H9 (cell line): ENCODE measurements at regions not wholly inside any gene's neighbourhood (a gene's known extent, or its start where the extent isn't known, plus 50 kb on each side); places are given as distances from the start of the nearest gene placed in this dataset.

Experiments used
- DNase-seq: peaks from one replicate; pipeline ENCODE4 v3.0.0-alpha.2; 2017
- H2AFZ ChIP-seq: one replicate; pipeline ENCODE4 v1.6.1; 2013; ENCODE audit warnings: mild to moderate bottlenecking, low read length, control low read depth, moderate library complexity
- H2AK5ac ChIP-seq: 2 replicates; pipeline ENCODE4 v1.6.1; 2013; ENCODE audit warnings: low read length, control low read depth, mixed read lengths; ENCODE audit not compliant: insufficient read length
- H2BK120ac ChIP-seq: one replicate; pipeline ENCODE4 v1.6.1; 2013; ENCODE audit warnings: low read depth, mild to moderate bottlenecking, low read length, control low read depth, inconsistent platforms; ENCODE audit not compliant: poor library complexity, severe bottlenecking
- H2BK12ac ChIP-seq: 2 replicates; pipeline ENCODE4 v1.6.1; 2013; ENCODE audit warnings: low read length, control low read depth, mixed read lengths, low read depth; ENCODE audit not compliant: insufficient read length
- H2BK15ac ChIP-seq: 2 replicates; pipeline ENCODE4 v1.6.1; 2013; ENCODE audit warnings: low read depth, low read length, control low read depth
- H2BK20ac ChIP-seq: one replicate; pipeline ENCODE4 v1.6.1; 2013; ENCODE audit warnings: low read depth, mild to moderate bottlenecking, low read length, control low read depth, inconsistent platforms; ENCODE audit not compliant: poor library complexity, severe bottlenecking
- H2BK5ac ChIP-seq: 2 replicates; pipeline ENCODE4 v1.6.1; 2013; ENCODE audit warnings: low read length, control low read depth, mixed read lengths; ENCODE audit not compliant: insufficient read length
- H3K14ac ChIP-seq: 2 replicates; pipeline ENCODE4 v1.6.1; 2013; ENCODE audit warnings: low read length, control low read depth; ENCODE audit not compliant: insufficient read depth
- H3K18ac ChIP-seq: 2 replicates; pipeline ENCODE4 v1.6.1; 2013; ENCODE audit warnings: low read depth, mild to moderate bottlenecking, mixed read lengths, low read length, control low read depth; ENCODE audit not compliant: insufficient read length
- H3K23ac ChIP-seq: 2 replicates; pipeline ENCODE4 v1.6.1; 2013; ENCODE audit warnings: low read length, control low read depth, mixed read lengths, low read depth; ENCODE audit not compliant: insufficient read length
- H3K23me2 ChIP-seq: 2 replicates; pipeline ENCODE4 v1.6.1; 2013; ENCODE audit warnings: low read depth, mild to moderate bottlenecking, mixed read lengths, low read length, control low read depth; ENCODE audit not compliant: insufficient read length, poor library complexity, severe bottlenecking
- H3K27ac ChIP-seq: 2 replicates; pipeline ENCODE4 v1.5.1; 2013; ENCODE audit warnings: low read length, control low read depth, mixed read lengths, low read depth; ENCODE audit not compliant: insufficient read length
- H3K27me3 ChIP-seq: 2 replicates; pipeline ENCODE4 v1.6.1; 2013; ENCODE audit warnings: low read length, control low read depth, inconsistent platforms; ENCODE audit not compliant: insufficient read depth
- H3K4ac ChIP-seq: 2 replicates; pipeline ENCODE4 v1.6.1; 2013; ENCODE audit warnings: low read depth, mild to moderate bottlenecking, control low read depth, inconsistent platforms, low read length, moderate library complexity
- H3K4me1 ChIP-seq: 2 replicates; pipeline ENCODE4 v1.6.1; 2013; ENCODE audit warnings: low read length, control low read depth, inconsistent platforms; ENCODE audit not compliant: insufficient read depth
- H3K4me2 ChIP-seq: 2 replicates; pipeline ENCODE4 v1.6.1; 2013; ENCODE audit warnings: low read length, control low read depth, mixed read lengths; ENCODE audit not compliant: insufficient read length, insufficient read depth
- H3K56ac ChIP-seq: 2 replicates; pipeline ENCODE4 v1.6.1; 2013; ENCODE audit warnings: low read depth, mild to moderate bottlenecking, mixed read lengths, low read length, control low read depth; ENCODE audit not compliant: insufficient read length
- H3K79me1 ChIP-seq: 2 replicates; pipeline ENCODE4 v1.6.1; 2013; ENCODE audit warnings: low read depth, mild to moderate bottlenecking, moderate library complexity, low read length, control low read depth, inconsistent platforms; ENCODE audit not compliant: insufficient read depth, poor library complexity, severe bottlenecking
- H3K79me2 ChIP-seq: 2 replicates; pipeline ENCODE4 v1.6.1; 2013; ENCODE audit warnings: low read length, control low read depth, inconsistent platforms; ENCODE audit not compliant: insufficient read depth
- H3K9ac ChIP-seq: 2 replicates; pipeline ENCODE4 v1.6.1; 2013; ENCODE audit warnings: low read length, control low read depth, mixed read lengths; ENCODE audit not compliant: insufficient read length; ENCODE audit errors: extremely low read depth
- H3K9me3 ChIP-seq: one replicate; pipeline ENCODE4 v1.6.1; 2013; ENCODE audit warnings: low read depth, low read length, inconsistent platforms; ENCODE audit not compliant: control insufficient read depth
- H3T11ph ChIP-seq: one replicate; pipeline ENCODE4 v1.6.1; 2013; ENCODE audit warnings: mild to moderate bottlenecking, low read length, control low read depth, inconsistent platforms
- H4K20me1 ChIP-seq: one replicate; pipeline ENCODE4 v1.6.1; 2013; ENCODE audit not compliant: control insufficient read depth, insufficient read length, insufficient read depth
- H4K5ac ChIP-seq: 2 replicates; pipeline ENCODE4 v1.6.1; 2013; ENCODE audit warnings: low read depth, mild to moderate bottlenecking, mixed read lengths, low read length, control low read depth; ENCODE audit not compliant: insufficient read length
- H4K8ac ChIP-seq: replicated peaks from 2 replicates; pipeline ENCODE4 v1.6.1; 2013; ENCODE audit warnings: low read length, control low read depth, mixed read lengths, low read depth; ENCODE audit not compliant: insufficient read length
- H4K91ac ChIP-seq: 2 replicates; pipeline ENCODE4 v1.6.1; 2013; ENCODE audit warnings: low read depth, mild to moderate bottlenecking, moderate library complexity, mixed read lengths, low read length, control low read depth; ENCODE audit not compliant: insufficient read length
- H3K27ac Mint-ChIP-seq, 3 experiments: 2 replicates in 2 of 3; 3 replicates in 1 of 3; pipeline ENCODE4 v1.8.0; 2020 to 2021; ENCODE audit warnings: mixed read lengths in 3 of 3, mild to moderate bottlenecking in 1 of 3, moderate library complexity in 1 of 3
- H3K27me3 Mint-ChIP-seq: 2 replicates; pipeline ENCODE4 v1.8.0; 2021; ENCODE audit warnings: low read depth, mild to moderate bottlenecking, moderate library complexity, mixed read lengths
- H3K36me3 Mint-ChIP-seq, 3 experiments: 2 replicates in 2 of 3; 3 replicates in 1 of 3; pipeline ENCODE4 v1.8.0; 2020 to 2021; ENCODE audit warnings: low read depth in 3 of 3, mixed read lengths in 3 of 3; ENCODE audit not compliant: insufficient read depth in 1 of 3
- H3K4me1 Mint-ChIP-seq, 2 experiments: 2 replicates each; pipeline ENCODE4 v1.8.0; 2020; ENCODE audit warnings: mixed read lengths in 2 of 2
- H3K4me3 Mint-ChIP-seq, 2 experiments: 2 replicates in 1 of 2; 3 replicates in 1 of 2; pipeline ENCODE4 v1.8.0; 2020 to 2021; ENCODE audit warnings: mild to moderate bottlenecking in 2 of 2, mixed read lengths in 2 of 2, moderate library complexity in 1 of 2
- H3K9me3 Mint-ChIP-seq, 2 experiments: 2 replicates in 1 of 2; 3 replicates in 1 of 2; pipeline ENCODE4 v1.8.0; 2020; ENCODE audit warnings: mild to moderate bottlenecking in 2 of 2, mixed read lengths in 2 of 2, moderate library complexity in 1 of 2
- WGBS: extraction: QIAGEN DNeasy Blood & Tissue Kit; methylation state at CpG from one replicate; pipeline ENCODE4 v1.1.7; 2013; ENCODE audit warnings: missing lambda C conversion rate, low lambda C conversion rate, mixed read lengths; ENCODE audit not compliant: insufficient read length; ENCODE audit errors: extremely low coverage; 5-methylcytosine and 5-hydroxymethylcytosine counted together
- TF ChIP-seq, protein P1 (sequence below): fragments of 200-600 bp; sonication (generic); conservative IDR thresholded peaks from 3 replicates; pipeline ENCODE4 v1.8.0; 2021; ENCODE audit warnings: antibody characterized with exemption, mild to moderate bottlenecking

DNA sequence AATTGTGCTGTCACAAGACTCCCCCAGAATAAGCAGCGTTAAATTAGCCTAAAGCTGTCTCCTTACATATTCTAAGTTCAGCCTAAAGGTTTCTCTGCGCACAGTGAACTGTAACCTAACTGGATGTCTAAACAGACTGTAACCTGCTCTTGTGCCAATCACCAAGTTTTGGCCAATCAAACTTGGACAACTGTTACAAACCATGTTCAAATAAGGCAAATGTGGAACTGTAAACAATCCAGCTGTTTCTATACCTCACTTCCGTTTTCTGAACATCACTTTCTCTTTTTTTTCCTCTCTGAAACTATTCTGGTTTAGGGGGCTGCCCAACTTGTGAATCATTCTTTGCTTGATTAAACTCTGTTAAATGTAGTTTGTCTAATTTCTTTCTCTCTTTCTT lies 252.2 kb upstream of the HABP2 start:
- Histone ChIP-seq H3K79me2 (no peaks in the 10 kb centered on the region), H2BK120ac (no peak overlapping the region), H3T11ph (no peak overlapping the region), H3K23me2 (no peaks in the 10 kb centered on the region), H4K91ac (no peak overlapping the region), H3K27ac (no peak overlapping the region), H3K9ac (no peak overlapping the region), H4K8ac (no peak overlapping the region), H3K56ac (no peak overlapping the region), H4K5ac (no peak overlapping the region), H3K4me1 (no peaks in the 10 kb centered on the region), H2AFZ (no peak overlapping the region), H3K27me3 (no peaks in the 10 kb centered on the region), H2BK15ac (no peak overlapping the region), H2AK5ac (no peak overlapping the region), H3K4me2 (no peak overlapping the region), H3K79me1 (no peaks in the 10 kb centered on the region), H3K14ac (no peak overlapping the region), H3K18ac (no peak overlapping the region), H3K4ac (no peak overlapping the region), H3K9me3 (no peaks in the 10 kb centered on the region), H4K20me1 (no peaks in the 10 kb centered on the region), H2BK12ac (no peak overlapping the region), H2BK20ac (no peak overlapping the region), H2BK5ac (no peak overlapping the region), H3K23ac (no peak overlapping the region)
- Mint-ChIP-seq H3K27ac (no peak overlapping the region), H3K36me3 (no peaks in the 10 kb centered on the region), H3K4me1 (peaks cover 16 to 21% of the 10 kb centered on the region in 2 experiments), H3K27me3 (no peaks in the 10 kb centered on the region; the same call in 1 of the 2 replicates), H3K4me3 (no peak overlapping the region), H3K9me3 (no peaks in the 10 kb centered on the region; a peak in 1 of 5 replicates)
- DNase-seq, result no peak
- no CpG with 5 or more reads among the region's 3 CpGs for WGBS
- TF ChIP-seq, protein P1, sequence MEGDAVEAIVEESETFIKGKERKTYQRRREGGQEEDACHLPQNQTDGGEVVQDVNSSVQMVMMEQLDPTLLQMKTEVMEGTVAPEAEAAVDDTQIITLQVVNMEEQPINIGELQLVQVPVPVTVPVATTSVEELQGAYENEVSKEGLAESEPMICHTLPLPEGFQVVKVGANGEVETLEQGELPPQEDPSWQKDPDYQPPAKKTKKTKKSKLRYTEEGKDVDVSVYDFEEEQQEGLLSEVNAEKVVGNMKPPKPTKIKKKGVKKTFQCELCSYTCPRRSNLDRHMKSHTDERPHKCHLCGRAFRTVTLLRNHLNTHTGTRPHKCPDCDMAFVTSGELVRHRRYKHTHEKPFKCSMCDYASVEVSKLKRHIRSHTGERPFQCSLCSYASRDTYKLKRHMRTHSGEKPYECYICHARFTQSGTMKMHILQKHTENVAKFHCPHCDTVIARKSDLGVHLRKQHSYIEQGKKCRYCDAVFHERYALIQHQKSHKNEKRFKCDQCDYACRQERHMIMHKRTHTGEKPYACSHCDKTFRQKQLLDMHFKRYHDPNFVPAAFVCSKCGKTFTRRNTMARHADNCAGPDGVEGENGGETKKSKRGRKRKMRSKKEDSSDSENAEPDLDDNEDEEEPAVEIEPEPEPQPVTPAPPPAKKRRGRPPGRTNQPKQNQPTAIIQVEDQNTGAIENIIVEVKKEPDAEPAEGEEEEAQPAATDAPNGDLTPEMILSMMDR, result no peak
